B cell (primary cell): ENCODE measurements at regions not wholly inside any gene's neighbourhood (a gene's known extent, or its start where the extent isn't known, plus 50 kb on each side); places are given as distances from the start of the nearest gene placed in this dataset.

ENCODE experiments used
- ATAC-seq: fragments of 200-7000 bp; cut with Tn5 transposase; one replicate; pipeline ENCODE4 v1.10.0; 2021; ENCODE audit warnings: low read depth, mild to moderate bottlenecking, moderate number of reproducible peaks, moderate library complexity
- CTCF ChIA-PET: fragments of 350-600 bp; sonication (Branson Sonifier 250); formaldehyde crosslinking; loops from one replicate; lab custom pipeline; 2021; ENCODE audit warnings: antibody characterized with exemption, inconsistent platforms; lab: Charles Lee
- POLR2A ChIA-PET: fragments of 350-600 bp; sonication (Branson Sonifier 250); formaldehyde crosslinking; loops from one replicate; lab custom pipeline; 2021; ENCODE audit warnings: antibody characterized with exemption; lab: Charles Lee
- DNase-seq: peaks from one replicate; pipeline ENCODE4 v3.0.0; 2013
- H2AFZ ChIP-seq: 2 replicates; pipeline ENCODE4 v1.6.1; 2012; ENCODE audit warnings: mild to moderate bottlenecking, low read depth, low read length; ENCODE audit not compliant: insufficient read depth, poor library complexity, severe bottlenecking
- H3K27ac ChIP-seq, 2 donors: 1 replicate in 1 of 2; 2 replicates in 1 of 2; pipeline ENCODE4 v1.5.1; 2012 to 2013; ENCODE audit warnings: low read length in 2 of 2, mild to moderate bottlenecking in 2 of 2, moderate library complexity in 1 of 2
- H3K27me3 ChIP-seq, 4 experiments: fragments of 200-600 bp in 1 of 4; sonication (generic) in 1 of 4; replicated peaks in 1 of 4; 1 replicate in 2 of 4; 2 replicates in 2 of 4; pipeline versions ENCODE4 v1.6.1 to v1.7.0; 2013 to 2016; ENCODE audit warnings: low read length in 3 of 4, mild to moderate bottlenecking in 2 of 4, mixed read lengths in 1 of 4, moderate library complexity in 1 of 4; ENCODE audit not compliant: insufficient read depth in 4 of 4, control insufficient read depth in 3 of 4; ENCODE audit errors: control extremely low read depth in 1 of 4
- H3K36me3 ChIP-seq, 2 experiments: replicated peaks in 1 of 2; 1 replicate in 1 of 2; 2 replicates in 1 of 2; pipeline versions ENCODE4 v1.6.1 to v1.7.1; 2013; ENCODE audit warnings: low read length in 1 of 2; ENCODE audit not compliant: insufficient read depth in 2 of 2, control insufficient read depth in 1 of 2; ENCODE audit errors: control extremely low read depth in 1 of 2, extremely low read depth in 1 of 2
- H3K4me1 ChIP-seq, 2 donors: fragments of 200-600 bp in 1 of 2; sonication (generic) in 1 of 2; 1 replicate in 1 of 2; 2 replicates in 1 of 2; pipeline versions ENCODE4 v1.5.1 to v1.6.1; 2013 to 2017; ENCODE audit warnings: low read length in 2 of 2; ENCODE audit not compliant: control insufficient read depth in 2 of 2, insufficient read depth in 2 of 2
- H3K4me2 ChIP-seq: replicated peaks from 2 replicates; pipeline ENCODE3; 2012; ENCODE audit warnings: mild to moderate bottlenecking, low read depth, low read length; ENCODE audit not compliant: poor library complexity, severe bottlenecking
- H3K4me3 ChIP-seq, 5 experiments: fragments of 200-600 bp in 1 of 5; sonication (generic) in 1 of 5; 1 replicate in 3 of 5; 2 replicates in 2 of 5; pipeline versions ENCODE4 v1.5.1 to v1.7.0; 2011 to 2016; ENCODE audit warnings: low read length in 4 of 5, mild to moderate bottlenecking in 4 of 5, low read depth in 2 of 5, control low read depth in 1 of 5, moderate library complexity in 1 of 5; ENCODE audit not compliant: insufficient read depth in 1 of 5; ENCODE audit errors: control extremely low read depth in 1 of 5, extremely low read depth in 1 of 5
- H3K79me2 ChIP-seq: fragments of 200-600 bp; sonication (generic); one replicate; pipeline ENCODE4 v1.6.0; 2016; ENCODE audit warnings: low read length; ENCODE audit not compliant: control insufficient read depth, insufficient read depth
- H3K9ac ChIP-seq: fragments of 200-600 bp; sonication (generic); 2 replicates; pipeline ENCODE4 v1.6.1; 2017; ENCODE audit warnings: mild to moderate bottlenecking, low read length, moderate library complexity
- H3K9me3 ChIP-seq, 3 donors: one replicate each; pipeline versions ENCODE4 v1.6.1 to v1.7.1; 2013; ENCODE audit warnings: low read length in 2 of 3; ENCODE audit not compliant: control insufficient read depth in 2 of 3, insufficient read depth in 1 of 3; ENCODE audit errors: control extremely low read depth in 1 of 3
- H4K20me1 ChIP-seq: 2 replicates; pipeline ENCODE4 v1.6.0; 2012; ENCODE audit warnings: mild to moderate bottlenecking, low read length; ENCODE audit not compliant: insufficient read depth, control insufficient read depth, poor library complexity, severe bottlenecking
- H3K27ac Mint-ChIP-seq: one replicate; pipeline ENCODE4 v1.8.0; 2021; ENCODE audit warnings: mixed read lengths
- H3K27me3 Mint-ChIP-seq: one replicate; pipeline ENCODE4 v1.8.0; 2021; ENCODE audit warnings: mixed read lengths
- H3K4me1 Mint-ChIP-seq: one replicate; pipeline ENCODE4 v1.8.0; 2021; ENCODE audit warnings: mixed read lengths
- H3K4me3 Mint-ChIP-seq: one replicate; pipeline ENCODE4 v1.8.0; 2021; ENCODE audit warnings: mixed read lengths
- H3K9me3 Mint-ChIP-seq: one replicate; pipeline ENCODE4 v1.8.0; 2022; ENCODE audit warnings: mixed read lengths; ENCODE audit not compliant: insufficient read depth
- EZH2 ChIP-seq: IDR thresholded peaks from 2 replicates; pipeline ENCODE4 v1.6.1; 2012; ENCODE audit warnings: borderline replicate concordance, low read depth, mild to moderate bottlenecking, moderate library complexity, low read length; ENCODE audit not compliant: insufficient read depth, poor library complexity, severe bottlenecking
- WGBS: methylation state at CpG from one replicate; pipeline ENCODE4 v1.1.5; 2013; ENCODE audit warnings: missing lambda C conversion rate; ENCODE audit not compliant: insufficient coverage; 5-methylcytosine and 5-hydroxymethylcytosine counted together
- intact Hi-C: fragments of 100-400 bp; cut with micrococcal nuclease; formaldehyde crosslinking; loops from one replicate; pipeline ENCODE4 v1.10.0; 2022
- TF ChIP-seq, protein P1 (sequence below): fragments of 200-600 bp; IDR thresholded peaks from one replicate; pipeline ENCODE4 v1.8.0; 2022; ENCODE audit warnings: antibody characterized with exemption, mild to moderate bottlenecking

GRCh38 chr12:92554158-92555073, 148.4 kb upstream of the PLEKHG7 start:
- no peak for TF ChIP-seq EZH2
- TF ChIP-seq, protein P1, sequence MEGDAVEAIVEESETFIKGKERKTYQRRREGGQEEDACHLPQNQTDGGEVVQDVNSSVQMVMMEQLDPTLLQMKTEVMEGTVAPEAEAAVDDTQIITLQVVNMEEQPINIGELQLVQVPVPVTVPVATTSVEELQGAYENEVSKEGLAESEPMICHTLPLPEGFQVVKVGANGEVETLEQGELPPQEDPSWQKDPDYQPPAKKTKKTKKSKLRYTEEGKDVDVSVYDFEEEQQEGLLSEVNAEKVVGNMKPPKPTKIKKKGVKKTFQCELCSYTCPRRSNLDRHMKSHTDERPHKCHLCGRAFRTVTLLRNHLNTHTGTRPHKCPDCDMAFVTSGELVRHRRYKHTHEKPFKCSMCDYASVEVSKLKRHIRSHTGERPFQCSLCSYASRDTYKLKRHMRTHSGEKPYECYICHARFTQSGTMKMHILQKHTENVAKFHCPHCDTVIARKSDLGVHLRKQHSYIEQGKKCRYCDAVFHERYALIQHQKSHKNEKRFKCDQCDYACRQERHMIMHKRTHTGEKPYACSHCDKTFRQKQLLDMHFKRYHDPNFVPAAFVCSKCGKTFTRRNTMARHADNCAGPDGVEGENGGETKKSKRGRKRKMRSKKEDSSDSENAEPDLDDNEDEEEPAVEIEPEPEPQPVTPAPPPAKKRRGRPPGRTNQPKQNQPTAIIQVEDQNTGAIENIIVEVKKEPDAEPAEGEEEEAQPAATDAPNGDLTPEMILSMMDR: no peak
- intact Hi-C loops: loop anchor here (2.0 to 5.0 kb wide), 4 partner anchors 14 to 107 kb away; no protein-coding TSS in a partner anchor
- Histone ChIP-seq H3K4me3 (no peak overlapping the region), H3K9ac (no peak overlapping the region), H3K27me3 (no peaks in the 10 kb centered on the region), H2AFZ (peak overlapping the region; percentile 31), H3K27ac (peak overlapping the region; percentile 72 to 73), H4K20me1 (no peaks in the 10 kb centered on the region), H3K36me3 (no peaks in the 10 kb centered on the region), H3K4me2 (peak overlapping the region; percentile 36), H3K9me3 (no peaks in the 10 kb centered on the region), H3K4me1 (peaks cover 57 to 65% of the 10 kb centered on the region in 2 donors), H3K79me2 (no peaks in the 10 kb centered on the region)
- ATAC-seq (no peak), DNase-seq (no peak)
- POLR2A ChIA-PET: no interaction called here
- WGBS: no CpG with 5 or more reads among the region's 3 CpGs
- Mint-ChIP-seq H3K27me3 (no peaks in the 10 kb centered on the region), H3K27ac (peak overlapping the region; percentile 86), H3K4me1 (peaks cover 49% of the 10 kb centered on the region), H3K4me3 (no peak overlapping the region), H3K9me3 (no peaks in the 10 kb centered on the region)
- CTCF ChIA-PET: interaction anchor here (0.6 to 1.6 kb wide), 3 partner anchors 9 to 102 kb away, joined by 4 to 5 read pairs (median 4); no protein-coding TSS in a partner anchor

DNA sequence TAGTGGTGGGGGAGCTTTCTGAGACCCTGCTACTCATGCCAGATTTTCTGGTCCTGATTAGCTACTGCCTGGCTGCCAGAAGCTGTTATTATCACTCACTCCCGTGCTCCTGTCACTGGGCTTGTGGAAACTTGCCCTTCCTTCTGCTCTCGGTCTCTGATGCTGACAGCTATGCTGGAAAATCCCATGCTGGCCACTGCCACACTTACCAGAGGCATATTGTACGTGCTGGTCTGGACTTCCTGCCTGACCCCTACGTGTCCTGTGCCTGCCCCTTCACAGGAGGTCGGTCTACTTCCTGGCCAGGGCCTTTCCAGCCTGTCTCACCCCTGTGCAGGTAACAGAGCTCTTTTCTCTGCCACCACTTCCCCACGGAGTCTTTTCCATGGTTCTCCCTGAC, 149.4 kb upstream of the PLEKHG7 start:
- H2AFZ ChIP-seq: peak overlapping the region; percentile 12
- CTCF ChIA-PET: interaction anchor here (0.7 to 1.6 kb wide), 2 partner anchors 10 to 408 kb away, joined by 3 to 4 read pairs; partner anchors contain the start of gene BTG1
- no peak for TF ChIP-seq EZH2
- TF ChIP-seq, protein P1: no peak
- intact Hi-C loops: no loop called here
- peak overlapping the region in 1 of 2 donors; percentile 54 for H3K27ac ChIP-seq
- H3K36me3 ChIP-seq: no peaks in the 10 kb centered on the region
- WGBS: 74% methylated on average over 6 of the region's 6 CpGs
- H3K4me3 Mint-ChIP-seq: no peak overlapping the region
- no peaks in the 10 kb centered on the region for H3K27me3 Mint-ChIP-seq
- H3K4me3 ChIP-seq: no peak overlapping the region
- POLR2A ChIA-PET: no interaction called here
- no peak for DNase-seq
- peaks cover 55 to 57% of the 10 kb centered on the region in 2 donors for H3K4me1 ChIP-seq
- ATAC-seq: no peak
- no peaks in the 10 kb centered on the region for H3K9me3 Mint-ChIP-seq
- no peak overlapping the region for H3K9ac ChIP-seq
- no peak overlapping the region for H3K4me2 ChIP-seq
- H3K9me3 ChIP-seq: no peaks in the 10 kb centered on the region
- no peaks in the 10 kb centered on the region for H3K27me3 ChIP-seq
- no peaks in the 10 kb centered on the region for H4K20me1 ChIP-seq
- H3K79me2 ChIP-seq: no peaks in the 10 kb centered on the region
- H3K4me1 Mint-ChIP-seq: peaks cover 40% of the 10 kb centered on the region
- no peak overlapping the region for H3K27ac Mint-ChIP-seq
